ENCODE measurements at regions not wholly inside any gene's neighbourhood (a gene's known extent, or its start where the extent isn't known, plus 50 kb on each side); places are given as distances from the start of the nearest gene placed in this dataset.

GRCh38 chr9:82252116-82252515 is 263.5 kb downstream of the SPATA31D1 start:
- DNase-seq (ENCODE audit: low read depth in 2 of 2): no peak
- TF ChIP-seq, protein P1, sequence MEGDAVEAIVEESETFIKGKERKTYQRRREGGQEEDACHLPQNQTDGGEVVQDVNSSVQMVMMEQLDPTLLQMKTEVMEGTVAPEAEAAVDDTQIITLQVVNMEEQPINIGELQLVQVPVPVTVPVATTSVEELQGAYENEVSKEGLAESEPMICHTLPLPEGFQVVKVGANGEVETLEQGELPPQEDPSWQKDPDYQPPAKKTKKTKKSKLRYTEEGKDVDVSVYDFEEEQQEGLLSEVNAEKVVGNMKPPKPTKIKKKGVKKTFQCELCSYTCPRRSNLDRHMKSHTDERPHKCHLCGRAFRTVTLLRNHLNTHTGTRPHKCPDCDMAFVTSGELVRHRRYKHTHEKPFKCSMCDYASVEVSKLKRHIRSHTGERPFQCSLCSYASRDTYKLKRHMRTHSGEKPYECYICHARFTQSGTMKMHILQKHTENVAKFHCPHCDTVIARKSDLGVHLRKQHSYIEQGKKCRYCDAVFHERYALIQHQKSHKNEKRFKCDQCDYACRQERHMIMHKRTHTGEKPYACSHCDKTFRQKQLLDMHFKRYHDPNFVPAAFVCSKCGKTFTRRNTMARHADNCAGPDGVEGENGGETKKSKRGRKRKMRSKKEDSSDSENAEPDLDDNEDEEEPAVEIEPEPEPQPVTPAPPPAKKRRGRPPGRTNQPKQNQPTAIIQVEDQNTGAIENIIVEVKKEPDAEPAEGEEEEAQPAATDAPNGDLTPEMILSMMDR (IDR thresholded peaks at IDR 0.05; ENCODE audit: low read depth, low read length): no peak
- no peak overlapping the region for H3K4me3 ChIP-seq (replicated peaks in 1 of 2; ENCODE audit: low read depth in 2 of 2, low read length in 2 of 2)

GRCh38 chr9:82254646-82255367 is 266.2 kb downstream of the SPATA31D1 start:
- DNase-seq (ENCODE audit: low read depth in 2 of 2): peak in 1 of 2 donors; percentile 3
- TF ChIP-seq, protein P1 (IDR thresholded peaks at IDR 0.05; ENCODE audit: low read depth, low read length): no peak
- no peak overlapping the region for H3K4me3 ChIP-seq (replicated peaks in 1 of 2; ENCODE audit: low read depth in 2 of 2, low read length in 2 of 2)

DNA sequence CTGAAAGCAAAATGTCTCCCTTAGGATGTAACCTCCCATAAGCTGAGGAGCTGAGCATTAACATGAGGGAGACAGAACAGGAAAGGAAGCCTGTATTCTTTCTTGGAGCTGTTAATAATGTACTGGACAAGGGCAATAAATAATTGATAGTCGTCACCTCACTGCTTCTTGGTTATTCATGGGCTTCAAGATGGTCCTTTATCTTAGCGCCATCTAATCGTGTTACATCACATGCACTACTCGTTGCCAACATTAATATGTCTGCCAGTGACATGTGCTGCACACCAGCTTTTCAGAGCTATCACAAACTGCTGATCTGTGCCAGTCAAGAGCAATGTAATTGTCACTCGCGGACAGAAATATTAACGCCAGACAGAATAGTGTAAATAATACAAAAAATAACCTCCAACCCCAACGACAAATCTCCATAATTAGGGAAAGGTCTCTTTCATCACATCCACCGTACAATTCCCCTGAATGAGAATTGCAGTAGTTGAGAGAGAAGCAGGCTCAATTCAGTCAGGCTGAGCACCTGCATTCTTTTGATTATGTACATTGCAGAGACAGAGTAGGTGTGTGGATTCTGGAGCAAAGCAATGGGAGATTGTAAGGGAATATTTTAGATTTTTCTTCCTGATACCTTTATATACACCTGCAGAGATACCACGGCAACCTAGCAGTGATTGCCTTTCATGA is 267.1 kb downstream of the SPATA31D1 start:
- TF ChIP-seq, protein P1 (IDR thresholded peaks at IDR 0.05; ENCODE audit: low read depth, low read length): no peak
- H3K4me3 ChIP-seq (replicated peaks in 1 of 2; ENCODE audit: low read depth in 2 of 2, low read length in 2 of 2): no peak overlapping the region
- no peak for DNase-seq (ENCODE audit: low read depth in 2 of 2)

- no peak overlapping the region for H3K4me3 ChIP-seq (replicated peaks in 1 of 2; ENCODE audit: low read depth in 2 of 2, low read length in 2 of 2)
- TF ChIP-seq, protein P1 (IDR thresholded peaks at IDR 0.05; ENCODE audit: low read depth, low read length): no peak
- DNase-seq (ENCODE audit: low read depth in 2 of 2): no peak
Measured at GRCh38 chr9:82260691-82261090, 272.1 kb downstream of the SPATA31D1 start.

DNA sequence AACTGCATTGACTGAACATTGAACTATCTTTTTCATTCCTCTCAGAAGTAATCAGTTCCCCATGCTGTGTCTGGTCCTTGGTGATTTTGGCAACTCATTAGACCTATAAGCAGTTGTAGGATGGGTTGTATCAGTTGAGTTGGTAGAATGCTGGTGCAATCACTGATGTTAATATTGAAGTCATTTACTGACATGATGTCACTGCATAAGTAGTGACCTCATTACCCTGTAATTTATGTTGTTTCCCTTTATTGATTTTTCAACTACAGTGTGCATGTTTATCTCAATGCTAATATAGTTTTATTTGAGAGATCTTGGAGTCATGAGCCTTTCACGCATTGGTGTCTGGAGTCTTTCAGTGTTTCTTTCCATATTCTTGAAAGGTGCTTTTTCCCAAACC is 275.0 kb downstream of the SPATA31D1 start:
- TF ChIP-seq, protein P1 (IDR thresholded peaks at IDR 0.05; ENCODE audit: low read depth, low read length): no peak
- DNase-seq (ENCODE audit: low read depth in 2 of 2): no peak
- no peak overlapping the region for H3K4me3 ChIP-seq (replicated peaks in 1 of 2; ENCODE audit: low read depth in 2 of 2, low read length in 2 of 2)

DNA sequence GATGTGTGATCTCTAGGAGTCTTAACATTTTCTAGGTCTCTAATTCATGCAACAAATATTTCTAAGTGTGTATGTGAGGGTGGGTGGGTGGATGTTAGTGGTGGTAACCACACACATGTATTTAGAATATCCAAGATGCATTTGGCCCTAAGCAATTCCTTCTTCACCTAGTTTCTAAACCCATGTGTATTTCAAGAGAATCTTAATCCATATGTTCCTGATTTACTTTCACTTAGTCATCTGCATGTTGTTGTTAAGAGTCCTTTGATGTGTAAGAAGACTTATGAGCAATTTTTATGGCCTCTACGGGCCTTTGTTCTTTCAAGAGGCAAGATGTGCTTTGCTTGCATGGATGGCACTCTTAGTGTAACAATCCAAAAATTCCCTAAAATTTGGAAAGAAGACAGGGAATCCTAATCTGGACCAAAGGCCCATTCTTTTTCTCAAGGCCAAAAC is 282.6 kb downstream of the SPATA31D1 start:
- no peak overlapping the region for H3K4me3 ChIP-seq (replicated peaks in 1 of 2; ENCODE audit: low read depth in 2 of 2, low read length in 2 of 2)
- peak; percentile 17 to 65 for DNase-seq (ENCODE audit: low read depth in 2 of 2)
- TF ChIP-seq, protein P1 (IDR thresholded peaks at IDR 0.05; ENCODE audit: low read depth, low read length): no peak

All from cardiac fibroblast (primary cell).